ENCODE measurements at regions not wholly inside any gene's neighbourhood (a gene's known extent, or its start where the extent isn't known, plus 50 kb on each side); places are given as distances from the start of the nearest gene placed in this dataset.

- Histone ChIP-seq H3K27me3 (ENCODE audit: control insufficient read depth, insufficient read depth, low read length) (peaks cover 33% of the 10 kb centered on the region), H3K79me1 (ENCODE audit: low read depth in 1 of 2, low read length in 2 of 2) (no peaks in the 10 kb centered on the region), H3K4me2 (ENCODE audit: low read depth, low read length) (no peak overlapping the region; the same call in 1 of the 2 replicates), H3K9ac (ENCODE audit: low read depth, low read length) (no peak overlapping the region), H3K4ac (ENCODE audit: low read depth, low read length) (no peak overlapping the region), H4K8ac (ENCODE audit: low read depth in 2 of 2, low read length in 2 of 2) (no peak overlapping the region), H4K5ac (ENCODE audit: low read depth, low read length) (no peak overlapping the region), H2BK120ac (ENCODE audit: low read depth, low read length) (no peak overlapping the region), H3K36me3 (ENCODE audit: control insufficient read depth, insufficient read depth, low read length) (no peaks in the 10 kb centered on the region), H3K4me1 (ENCODE audit: control insufficient read depth, insufficient read depth, low read length) (peaks cover 4% of the 10 kb centered on the region; the same call in 1 of the 2 replicates), H3K23ac (ENCODE audit: low read depth, low read length) (no peak overlapping the region), H3K4me3 (ENCODE audit: insufficient read depth, low read depth, low read length) (no peak overlapping the region), H2BK20ac (ENCODE audit: low read depth, low read length) (no peak overlapping the region), H4K20me1 (ENCODE audit: insufficient read depth, low read length) (no peaks in the 10 kb centered on the region), H3K56ac (ENCODE audit: extremely low read depth, insufficient read depth, low read length) (no peak overlapping the region), H2BK15ac (ENCODE audit: low read depth, low read length) (no peak overlapping the region), H3K9me1 (ENCODE audit: insufficient read depth, low read length) (no peaks in the 10 kb centered on the region), H3K18ac (ENCODE audit: low read depth, low read length) (no peak overlapping the region), H3K14ac (replicated peaks; ENCODE audit: low read depth, low read length) (no peak overlapping the region), H2AFZ (replicated peaks; ENCODE audit: low read length, poor library complexity) (no peak overlapping the region), H2AK5ac (ENCODE audit: low read depth, low read length) (no peak overlapping the region), H2BK5ac (ENCODE audit: low read depth, low read length, poor library complexity, severe bottlenecking) (no peak overlapping the region), H3K9me3 (ENCODE audit: control insufficient read depth, insufficient read depth, low read length) (no peaks in the 10 kb centered on the region), H2AK9ac (replicated peaks; ENCODE audit: low read depth, low read length, poor library complexity) (no peak overlapping the region), H3K27ac (ENCODE audit: insufficient read depth, low read length) (no peak overlapping the region), H4K91ac (ENCODE audit: insufficient read depth, low read depth, low read length) (no peak overlapping the region)
- no TSS peak for BruUV-seq (replicated peaks)
- CTCF ChIA-PET, result no interaction called here
- TF ChIP-seq FOS (IDR thresholded peaks at IDR 0.05; ENCODE audit: low read depth, low read length) (no peak), MAZ (IDR thresholded peaks at IDR 0.05; ENCODE audit: borderline replicate concordance, low read depth, low read length) (no peak), NFE2L2 (IDR thresholded peaks at IDR 0.05; ENCODE audit: low read depth, low read length) (no peak)
- dilution Hi-C loops (cut with HindIII; ENCODE audit: low sequenced_read_pairs, unreplicated experiment) (no loop called here), in situ Hi-C loops (cut with MboI; ENCODE audit: low sequenced_read_pairs) (no loop called here), intact Hi-C loops (cut with micrococcal nuclease) (no loop called here)
- POLR2A ChIA-PET (ENCODE audit: unreplicated experiment), result no interaction called here
- ATAC-seq (ENCODE audit: low read depth) (peak; percentile 24), DNase-seq (no peak)
- WGBS, 2 experiments (ENCODE audit: extremely low coverage in 2 of 2, insufficient read length in 1 of 2), result 68% methylated on average over 2 of the region's 6 CpGs; no CpG with 5 or more reads in 1 of the 2 experiments
These were observed 98.8 kb upstream of the METTL14 start for GRCh38 chr4:118586357-118586790.

Data from IMR-90 (cell line).